Central memory CD4-positive, alpha-beta T cell (primary cell): ENCODE measurements at regions not wholly inside any gene's neighbourhood (a gene's known extent, or its start where the extent isn't known, plus 50 kb on each side); places are given as distances from the start of the nearest gene placed in this dataset.
"Not testable (repeated sequence)": the region's sequence is repeated elsewhere in the genome, so short reads cannot be mapped to it uniquely, and the experiment has no call there.

Experiments used
- DNase-seq: peaks from one replicate; pipeline ENCODE4 v3.0.0; 2022

DNA sequence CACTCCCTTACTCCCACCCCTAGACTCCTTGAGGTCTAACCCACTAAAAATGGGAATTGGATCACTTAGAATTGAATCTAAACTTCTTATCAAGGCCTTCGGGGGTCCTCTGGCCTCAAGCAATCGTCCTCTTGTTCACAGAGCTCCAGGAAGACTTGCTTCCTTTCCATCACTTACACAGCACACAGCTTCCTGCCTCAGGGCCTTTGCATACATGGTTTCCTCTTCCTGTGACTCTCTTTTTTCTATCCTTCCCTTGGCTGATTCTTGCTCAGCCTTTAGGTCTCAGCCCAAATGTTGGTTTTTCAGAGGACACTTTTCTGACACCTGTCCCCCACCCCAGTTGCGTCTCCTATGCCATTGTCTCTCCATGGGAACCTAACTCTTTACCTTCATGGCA, 50.0 kb upstream of the ALDH1B1 start:
- no peak for DNase-seq

DNA sequence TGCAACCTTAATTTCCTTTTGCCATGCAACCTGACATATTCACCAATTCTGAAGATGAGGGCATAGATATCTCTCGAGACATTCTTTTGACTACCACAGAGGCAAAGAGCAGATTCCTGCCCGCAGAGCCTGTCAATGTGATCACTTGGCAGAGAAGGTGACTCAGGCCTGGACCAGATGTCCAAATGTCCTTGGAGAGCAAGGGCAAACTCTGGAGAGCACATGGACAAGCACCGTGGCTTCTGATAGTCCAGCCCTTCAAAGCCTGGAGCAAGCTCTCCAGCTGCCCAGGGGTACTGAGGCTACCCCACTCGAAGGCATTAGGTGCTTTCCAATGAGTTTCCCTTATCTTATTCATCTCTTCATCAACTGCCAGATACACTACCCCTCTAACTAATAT, 50.4 kb upstream of the ALDH1B1 start:
- DNase-seq: no peak

DNA sequence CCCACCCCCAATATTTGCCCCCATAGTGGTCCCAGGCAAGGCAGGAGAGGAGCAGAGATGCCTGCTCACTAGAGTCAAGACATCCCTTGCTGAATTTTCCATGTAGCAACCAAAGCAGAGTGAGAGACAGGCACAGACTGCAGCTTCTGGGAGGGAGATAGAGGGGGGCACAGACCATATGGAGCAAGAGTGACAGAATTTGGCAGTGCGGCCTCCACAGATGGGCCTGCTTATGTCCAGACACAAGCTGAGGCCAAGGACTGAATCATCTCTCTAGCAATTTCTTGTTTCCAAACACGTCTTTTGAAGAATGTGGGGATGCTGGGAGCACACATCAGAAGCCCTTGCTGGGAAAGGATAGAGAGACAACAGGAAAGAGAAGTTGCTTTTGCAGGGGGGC, 53.0 kb upstream of the ALDH1B1 start:
- no peak for DNase-seq

DNA sequence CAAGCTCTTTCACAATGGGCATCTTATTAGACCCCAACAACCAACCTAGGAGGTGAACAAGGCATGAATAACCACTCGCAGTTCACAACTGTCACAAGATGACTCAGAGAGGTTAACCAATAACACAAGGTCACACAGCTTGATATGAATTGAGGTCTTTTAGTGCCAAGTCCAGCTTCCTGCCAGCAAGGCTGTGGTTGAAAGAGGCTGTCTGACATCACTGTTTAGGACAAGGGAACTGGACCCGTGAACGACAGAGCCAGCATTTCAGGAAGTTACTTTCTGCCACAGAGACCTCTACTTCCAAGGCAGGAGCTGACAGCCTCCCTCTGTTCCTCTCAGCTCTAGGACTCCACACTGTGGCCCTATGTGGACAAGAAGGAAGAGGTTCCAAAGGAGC, 53.4 kb upstream of the ALDH1B1 start:
- DNase-seq: no peak

DNA sequence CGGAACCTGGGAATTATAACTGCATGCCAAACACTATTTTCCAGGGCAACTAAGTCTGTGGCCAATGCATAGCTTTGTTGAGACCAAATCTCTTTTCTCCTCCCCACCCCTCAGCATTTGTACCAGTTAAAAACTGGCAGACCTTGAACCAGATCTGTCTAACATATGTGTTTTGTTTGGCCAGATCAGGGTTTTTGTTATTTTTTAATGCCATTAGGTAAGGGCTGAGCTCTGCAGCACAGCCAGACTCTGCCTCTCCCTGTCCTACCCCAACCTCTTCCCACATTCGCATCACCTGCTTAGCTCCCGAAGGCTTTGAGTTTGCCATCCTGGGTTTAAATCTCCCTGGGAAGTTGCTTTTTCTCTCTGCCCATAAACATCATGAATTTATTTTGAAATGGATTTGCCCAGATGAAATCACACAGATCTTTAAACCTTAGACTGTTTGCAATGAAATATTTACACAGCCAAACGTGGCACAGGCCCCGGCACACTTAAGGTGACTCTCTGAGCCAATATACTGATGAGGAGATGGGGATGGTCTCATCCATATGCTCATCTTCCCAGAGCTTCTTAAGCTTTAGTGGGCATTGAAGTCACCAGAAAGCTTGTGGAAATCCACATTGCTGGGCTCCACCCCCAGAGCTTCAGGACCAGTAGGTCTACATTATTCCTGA, 54.0 kb upstream of the ALDH1B1 start:
- DNase-seq: no peak

DNA sequence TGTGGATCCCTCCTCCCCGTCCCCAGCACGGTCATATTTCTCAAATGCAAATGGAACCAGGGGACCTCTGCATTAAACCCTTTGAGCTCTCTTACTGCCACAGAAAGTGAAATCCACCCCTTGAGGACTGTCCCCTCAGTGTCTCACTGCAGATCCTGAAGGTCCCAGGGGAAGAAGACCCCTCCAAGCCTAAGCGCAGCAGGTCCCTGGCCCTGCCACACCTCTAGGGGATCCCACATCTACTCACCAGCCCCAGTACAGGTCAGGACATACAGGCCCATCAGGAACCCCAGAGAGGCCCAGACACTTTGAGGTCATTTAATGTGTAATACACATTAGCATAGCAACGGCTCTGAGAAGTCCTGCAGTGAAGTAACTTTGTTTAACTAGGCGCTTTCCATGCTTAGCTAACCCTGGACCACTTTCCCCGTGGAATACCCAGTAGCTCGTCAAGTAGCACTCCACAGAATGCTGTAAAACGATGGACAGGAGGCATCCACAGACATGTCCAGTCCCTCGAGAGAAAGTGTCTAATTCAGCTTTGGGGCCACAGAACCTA, 54.7 kb upstream of the ALDH1B1 start:
- DNase-seq: no peak

DNA sequence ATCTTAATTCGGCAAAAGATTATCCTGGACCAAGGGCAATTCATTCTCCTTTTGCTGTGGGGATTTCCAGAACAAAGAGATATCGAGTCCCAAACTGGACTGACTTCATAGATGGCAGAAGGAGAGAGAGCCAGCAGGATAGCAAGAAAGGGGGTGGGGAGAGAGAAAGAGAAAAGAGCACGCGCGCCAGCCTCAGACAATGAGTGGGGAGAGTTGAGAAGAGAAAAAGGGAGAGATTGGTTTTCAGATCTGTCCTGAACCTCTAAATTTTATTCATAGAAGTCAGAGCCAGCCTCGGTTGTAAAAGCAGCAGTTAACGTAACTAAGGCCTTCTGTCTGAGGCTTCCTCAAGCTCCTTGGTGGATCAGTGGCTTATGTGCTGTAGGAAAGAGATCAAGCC, 55.3 kb upstream of the ALDH1B1 start:
- no peak for DNase-seq

DNA sequence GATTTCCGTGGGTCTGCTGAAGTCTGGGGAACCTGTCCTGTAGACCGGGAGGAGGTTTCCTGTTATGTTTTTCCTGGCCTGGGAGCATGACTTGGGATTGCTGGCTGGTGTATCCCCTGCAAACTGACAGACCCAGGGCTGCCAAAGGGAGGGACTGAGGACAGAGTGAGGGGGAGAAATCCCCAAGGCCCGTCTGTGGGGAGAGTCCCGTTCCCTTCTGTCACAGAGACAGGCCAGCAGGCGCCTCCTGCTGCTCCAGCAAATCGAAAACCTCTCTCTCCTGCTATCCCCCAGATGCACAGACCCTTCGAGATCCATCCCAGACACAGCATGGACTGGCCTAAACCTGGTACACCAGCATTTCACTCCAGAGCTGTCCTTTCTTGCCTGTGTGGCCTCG, 56.2 kb upstream of the ALDH1B1 start:
- DNase-seq: no peak

DNA sequence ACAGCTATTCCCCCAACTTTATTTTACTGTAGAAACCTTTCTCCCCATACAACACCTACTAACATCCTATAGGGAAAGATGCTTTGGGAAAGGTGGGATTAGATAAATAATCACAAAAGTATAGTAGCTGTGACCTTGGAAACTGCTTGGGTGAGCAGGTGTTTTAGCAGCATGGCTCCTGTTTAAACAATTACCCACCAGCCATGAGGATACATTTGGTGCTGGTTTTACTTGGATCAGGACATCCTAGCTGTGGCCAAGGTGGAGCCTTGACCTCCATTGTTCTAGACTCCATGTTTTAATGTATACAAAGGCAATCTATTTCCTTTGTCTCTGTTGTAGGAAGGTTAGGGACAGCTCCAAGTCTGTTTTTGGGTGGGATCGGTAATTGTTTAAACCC, 56.8 kb upstream of the ALDH1B1 start:
- DNase-seq: no peak

DNA sequence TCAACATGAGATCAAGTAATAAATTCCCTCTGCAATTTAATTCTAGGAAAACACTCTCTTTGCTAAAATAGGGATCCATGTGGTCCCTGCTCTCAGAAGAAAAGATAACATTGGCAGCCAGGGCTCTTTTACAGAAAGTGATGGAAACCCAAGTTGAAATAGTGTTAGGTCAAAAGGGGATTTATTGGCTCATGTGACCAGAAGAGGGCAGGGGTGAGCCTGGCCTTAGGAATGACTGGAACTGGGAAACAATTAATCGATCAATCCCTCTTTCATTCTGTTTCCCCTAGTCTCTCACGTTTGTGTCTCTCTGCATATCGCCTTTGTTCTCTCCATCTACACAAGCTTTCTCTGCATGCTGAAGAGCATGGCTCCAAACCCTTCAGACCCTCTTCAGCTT, 58.3 kb upstream of the ALDH1B1 start:
- no peak for DNase-seq

DNA sequence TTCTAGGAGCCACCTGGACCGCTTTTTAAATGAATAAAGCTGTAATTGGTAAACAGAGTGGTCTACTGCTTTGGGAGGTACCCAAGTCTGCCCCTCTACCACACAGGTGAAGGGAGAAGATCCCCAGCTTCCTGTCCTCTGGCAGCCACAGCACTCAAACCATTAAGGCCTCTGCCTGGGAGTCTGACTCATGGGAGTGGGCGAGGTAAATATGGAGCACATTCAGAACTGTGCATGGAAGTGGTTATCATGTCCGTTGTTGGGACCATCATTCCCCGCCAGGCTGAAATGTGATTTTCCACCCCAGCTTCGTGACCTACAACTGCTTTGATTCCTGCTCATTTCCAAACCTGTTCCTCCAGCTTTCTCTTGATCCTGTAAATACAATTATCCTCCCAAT, 59.5 kb upstream of the ALDH1B1 start:
- DNase-seq: no peak

DNA sequence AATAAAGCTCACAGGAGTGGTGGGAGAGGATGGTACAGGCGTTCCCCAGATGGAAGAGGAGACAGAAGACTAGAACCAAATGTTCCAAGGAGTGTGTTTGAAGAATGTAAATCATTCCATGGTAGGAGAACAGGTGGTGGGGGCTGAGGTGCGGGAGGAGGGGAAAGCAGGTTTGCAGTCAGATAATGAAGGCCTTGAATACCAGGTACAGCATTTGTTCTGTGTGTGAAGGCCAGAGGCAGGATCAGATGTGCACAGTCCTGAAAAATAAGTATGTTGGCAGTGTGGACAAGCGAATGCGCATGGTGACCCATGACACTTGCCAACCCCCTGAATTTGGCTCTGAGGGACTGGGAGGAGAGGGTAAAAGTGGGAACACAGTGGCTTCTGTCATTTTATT, 59.9 kb upstream of the ALDH1B1 start:
- no peak for DNase-seq

DNA sequence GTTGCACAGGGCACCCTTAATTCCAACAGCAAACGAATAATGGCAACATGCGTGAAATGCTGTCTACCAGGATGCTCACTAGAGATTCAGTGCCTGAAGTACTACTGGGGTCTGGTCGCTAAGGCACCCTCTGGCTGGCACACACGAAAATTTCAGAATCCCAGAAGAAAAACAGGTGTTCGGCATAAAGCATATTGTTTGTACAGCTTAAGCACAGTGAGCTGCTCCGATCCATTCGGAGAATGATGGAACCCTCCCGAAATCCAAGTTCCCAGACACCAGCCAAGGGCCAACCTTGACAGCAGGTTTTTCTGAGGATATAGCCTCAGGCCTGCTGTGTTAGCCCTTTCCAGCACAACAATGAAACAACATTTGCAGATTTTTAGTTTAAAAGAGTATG, 61.4 kb upstream of the ALDH1B1 start:
- DNase-seq: no peak

DNA sequence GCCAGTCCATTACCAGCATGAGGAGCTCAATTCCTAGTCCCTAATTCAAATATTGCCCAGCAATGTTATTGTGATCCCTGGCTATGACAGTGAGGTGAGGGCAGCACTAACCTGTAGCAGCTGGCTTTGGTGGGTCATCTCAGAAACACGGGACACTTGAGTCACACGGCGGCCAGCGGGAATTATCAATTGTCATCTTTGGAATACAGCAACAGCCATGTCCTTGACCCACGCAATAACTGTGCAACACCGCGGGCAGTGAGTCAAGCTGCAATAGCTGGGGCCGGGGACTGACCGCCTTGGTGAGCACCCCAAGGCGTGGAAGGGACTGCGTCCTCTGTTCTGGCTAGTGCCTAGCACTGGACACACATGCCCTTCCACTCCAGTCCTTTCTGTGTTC, 62.5 kb upstream of the ALDH1B1 start:
- DNase-seq: no peak

DNA sequence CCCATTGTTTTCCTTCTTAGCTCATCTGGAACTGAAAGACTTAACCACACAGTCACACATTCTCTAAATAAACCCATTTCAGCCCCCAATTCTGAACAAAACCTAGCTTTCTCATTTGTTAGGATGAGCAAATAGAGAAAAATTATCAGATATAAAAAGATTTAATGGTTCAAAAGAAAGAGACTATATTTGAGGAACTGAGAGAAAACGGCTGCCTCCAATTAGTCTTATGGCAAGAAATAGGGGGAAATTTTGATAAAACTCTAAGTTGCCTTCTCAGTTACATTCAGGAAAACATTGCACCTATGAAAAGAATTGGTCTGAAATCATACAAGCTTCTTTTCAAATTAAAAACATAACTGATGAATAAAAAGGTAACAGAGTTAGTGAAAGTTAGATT, 63.7 kb upstream of the ALDH1B1 start:
- no peak for DNase-seq

DNA sequence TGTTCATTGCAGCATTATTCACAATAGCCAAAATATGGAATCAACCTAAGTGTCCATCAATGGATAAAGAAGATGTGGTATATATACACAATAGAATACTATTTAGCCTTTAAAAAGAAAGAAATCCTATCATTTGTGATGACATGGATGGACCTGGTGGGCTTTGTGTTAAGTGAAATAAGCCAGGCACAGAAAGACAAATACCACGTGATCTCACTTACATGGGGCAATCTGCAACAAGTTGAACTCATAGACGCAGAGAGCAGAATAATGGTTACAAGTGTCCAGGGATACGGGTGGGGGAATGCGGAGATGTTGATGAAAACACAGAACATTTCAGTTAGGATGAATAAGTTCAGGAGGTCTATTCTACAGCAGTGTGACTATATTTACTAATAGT, 66.4 kb upstream of the ALDH1B1 start:
- no peak for DNase-seq

DNA sequence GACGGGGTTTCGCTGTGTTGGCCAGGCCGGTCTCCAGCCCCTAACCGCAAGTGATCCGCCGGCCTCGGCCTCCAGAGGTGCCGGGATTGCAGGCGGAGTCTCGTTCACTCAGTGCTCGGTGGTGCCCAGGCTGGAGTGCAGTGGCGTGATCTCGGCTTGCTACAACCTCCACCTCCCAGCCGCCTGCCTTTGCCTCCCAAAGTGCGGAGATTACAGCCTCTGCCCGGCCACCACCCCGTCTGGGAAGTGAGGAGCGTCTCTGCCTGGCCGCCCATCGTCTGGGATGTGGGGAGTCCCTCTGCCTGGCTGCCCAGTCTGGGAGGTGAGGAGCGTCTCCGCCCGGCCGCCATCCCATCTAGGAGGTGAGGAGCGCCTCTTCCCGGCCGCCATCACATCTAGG, 68.3 kb upstream of the ALDH1B1 start:
- DNase-seq: not testable (repeated sequence)

DNA sequence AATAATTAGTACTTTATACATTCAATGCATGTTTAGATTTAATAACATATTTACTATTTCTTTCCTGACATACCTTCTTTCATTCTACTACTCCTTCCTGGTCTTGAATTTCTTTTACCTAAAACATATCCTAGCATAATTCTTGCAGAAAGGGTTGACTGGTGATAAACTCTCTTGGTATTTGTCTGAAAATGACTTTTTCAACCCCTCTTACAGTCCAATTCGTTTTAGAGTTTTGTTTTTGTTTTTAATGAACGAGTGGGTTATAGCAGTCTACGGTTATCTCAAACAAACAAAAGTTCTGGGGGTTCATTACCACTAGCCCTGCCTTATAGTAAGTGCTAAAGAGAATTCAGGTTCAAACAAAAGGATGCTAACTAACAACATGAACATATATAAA, 69.6 kb upstream of the ALDH1B1 start:
- no peak for DNase-seq

DNA sequence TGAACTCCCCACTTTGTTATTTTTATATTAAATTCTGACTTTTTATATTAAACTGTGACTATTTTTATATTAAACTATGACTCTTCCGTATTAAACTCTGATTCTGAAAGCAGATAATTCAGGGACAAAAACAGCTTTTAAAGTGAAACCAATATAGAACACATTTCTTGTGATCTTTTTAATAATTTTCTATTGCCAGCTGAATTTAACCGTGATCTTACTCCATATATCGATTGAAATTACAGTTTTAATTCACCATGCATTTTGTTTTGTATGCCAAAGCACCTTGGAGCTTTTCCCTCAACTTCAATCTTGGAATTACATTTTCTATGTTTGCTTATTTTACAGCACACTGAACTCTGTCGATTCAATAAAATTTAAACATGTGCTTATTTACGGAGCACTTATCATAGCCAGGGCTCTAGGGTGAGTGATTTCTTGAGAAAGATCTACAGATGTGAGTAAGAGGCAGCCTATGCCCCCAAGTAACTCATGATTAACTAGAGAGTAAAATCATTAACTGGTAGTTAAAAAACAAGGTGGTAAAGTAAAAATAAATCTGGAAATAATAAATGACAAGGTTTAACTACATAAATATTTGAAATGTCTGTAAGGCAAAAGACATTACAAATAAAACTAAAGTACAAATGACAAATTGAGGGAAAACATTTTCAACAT, 72.9 kb upstream of the ALDH1B1 start:
- DNase-seq: no peak

DNA sequence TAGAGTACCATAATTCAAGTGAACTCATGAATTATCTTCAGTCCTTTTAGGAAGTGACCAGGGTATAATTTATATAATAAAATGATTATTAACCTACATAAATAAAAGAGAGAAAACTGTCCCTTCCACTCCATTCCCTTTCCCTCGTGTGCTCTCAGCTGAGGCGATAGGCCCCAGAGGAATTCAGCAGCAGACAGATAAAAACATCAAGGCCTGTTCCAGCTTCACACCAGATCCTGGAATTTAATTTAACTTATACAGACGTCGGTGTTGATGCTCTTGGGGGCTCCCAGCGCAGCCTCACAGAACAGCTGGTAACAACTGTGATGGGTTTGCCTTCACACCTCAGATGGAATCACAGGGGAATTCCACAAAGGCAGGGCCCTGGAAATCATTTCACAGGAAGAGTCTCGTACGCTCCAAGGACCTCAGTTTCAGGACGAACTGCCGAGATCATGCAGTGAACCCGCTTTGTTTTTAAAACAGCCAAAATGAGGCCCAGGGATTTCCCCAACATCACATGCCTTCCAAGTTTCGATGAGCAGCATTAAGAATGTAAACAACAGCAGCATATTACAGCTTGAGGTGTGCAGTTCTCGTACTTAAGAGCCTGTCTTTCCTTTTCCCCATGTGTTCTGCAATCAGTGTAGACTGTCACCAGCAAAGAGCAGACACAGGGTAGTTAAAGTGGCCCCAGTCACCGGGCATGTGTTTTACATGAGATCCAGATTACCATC, 73.6 kb upstream of the ALDH1B1 start:
- DNase-seq: no peak

DNA sequence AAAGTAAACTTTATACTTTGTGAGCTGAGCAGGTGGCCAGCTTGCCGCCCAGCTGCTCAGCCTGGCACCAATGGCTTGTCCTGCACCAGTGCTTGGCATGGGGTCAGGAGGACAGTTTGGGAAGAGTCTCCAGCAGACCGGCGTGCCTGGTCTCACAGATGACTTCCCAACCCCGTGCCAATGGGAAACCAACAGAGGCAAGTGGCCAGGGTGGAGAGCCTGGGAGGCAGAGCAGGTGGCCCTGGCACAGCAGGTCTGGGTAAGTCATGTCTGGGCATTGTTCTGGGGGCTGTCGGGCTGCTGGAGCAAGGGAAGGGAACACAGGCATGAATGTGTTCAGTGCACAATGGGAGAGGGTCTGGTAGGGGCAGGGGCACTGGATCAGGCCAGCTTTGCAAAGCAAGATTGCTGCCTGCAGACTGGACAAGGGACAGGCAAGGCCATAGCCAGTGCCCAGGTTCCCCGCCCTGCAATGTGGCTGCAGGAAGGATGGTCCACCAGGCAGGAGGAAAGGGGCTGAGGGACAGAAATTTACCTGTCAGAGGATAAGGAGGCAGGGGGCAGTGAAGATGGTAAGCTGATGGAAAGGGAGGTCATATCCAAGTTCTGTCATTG, 76.2 kb upstream of the ALDH1B1 start:
- no peak for DNase-seq

DNA sequence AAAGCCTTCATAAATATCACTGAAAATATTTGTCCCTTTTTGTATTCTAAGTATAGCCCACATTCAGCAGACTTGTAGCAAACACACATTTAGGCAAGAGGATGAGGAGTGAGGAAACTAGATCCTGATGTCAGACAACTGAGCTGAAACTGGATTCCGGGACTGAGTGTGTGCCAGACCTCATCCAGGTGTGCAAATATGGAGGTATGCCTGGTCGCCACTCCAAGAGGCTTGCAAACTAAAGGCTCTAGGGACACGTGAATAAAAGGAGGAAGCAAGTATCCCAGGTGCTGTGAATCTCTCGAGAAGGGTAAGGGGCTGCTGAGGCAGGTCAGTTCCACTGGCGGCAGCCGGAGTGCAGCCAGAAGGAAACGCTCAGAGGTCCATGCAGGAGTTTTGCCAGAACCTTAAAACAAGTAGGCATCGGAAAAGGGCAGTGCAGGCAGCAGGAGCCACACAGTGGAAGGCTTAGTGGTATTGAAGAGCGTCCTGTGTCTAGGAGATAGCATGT, 77.4 kb upstream of the ALDH1B1 start:
- no peak for DNase-seq

DNA sequence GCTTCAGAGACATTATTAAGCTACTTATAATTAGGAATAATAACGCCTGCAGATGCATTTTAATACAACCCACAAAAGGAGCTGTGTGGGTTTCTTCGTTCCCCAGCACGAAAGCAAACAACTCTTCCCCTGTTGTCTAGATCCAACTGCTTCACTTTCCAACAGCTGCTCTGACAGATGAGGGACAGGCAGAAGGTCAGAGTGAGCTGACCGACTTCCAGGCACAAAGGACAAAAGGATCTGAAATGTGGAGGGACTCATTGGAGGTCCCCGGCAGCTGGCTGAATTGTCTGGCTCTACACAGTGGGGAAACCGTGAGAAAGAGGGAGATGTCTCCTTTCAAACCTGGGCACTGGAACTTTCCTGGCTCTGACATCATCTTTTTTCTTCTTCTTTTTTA, 79.1 kb upstream of the ALDH1B1 start:
- DNase-seq: no peak
